DOHH2 (cell line): ENCODE measurements at regions not wholly inside any gene's neighbourhood (a gene's known extent, or its start where the extent isn't known, plus 50 kb on each side); places are given as distances from the start of the nearest gene placed in this dataset.

Source experiments
- H3F3A ChIP-seq: fragments of 200-600 bp; sonication (generic), shearing (Covaris generic); 2 replicates; pipeline ENCODE4 v1.6.0; 2016; ENCODE audit warnings: antibody characterized with exemption, mild to moderate bottlenecking; ENCODE audit not compliant: control insufficient read depth, insufficient read depth
- H3K27ac ChIP-seq: fragments of 200-600 bp; sonication (generic); 2 replicates; pipeline ENCODE4 v1.5.1; 2014; ENCODE audit warnings: low read depth, mild to moderate bottlenecking, low read length, moderate library complexity
- H3K27me3 ChIP-seq: fragments of 200-600 bp; sonication (generic); 2 replicates; pipeline ENCODE4 v1.6.1; 2014; ENCODE audit warnings: mild to moderate bottlenecking, low read length, mixed read lengths; ENCODE audit not compliant: control insufficient read depth
- H3K36me3 ChIP-seq: fragments of 200-600 bp; sonication (generic); 2 replicates; pipeline ENCODE4 v1.6.1; 2014; ENCODE audit warnings: mild to moderate bottlenecking, low read length, moderate library complexity, mixed read lengths; ENCODE audit not compliant: control insufficient read depth
- H3K4me1 ChIP-seq: fragments of 200-600 bp; sonication (generic); 2 replicates; pipeline ENCODE4 v1.6.1; 2014; ENCODE audit warnings: mild to moderate bottlenecking, low read length, mixed read lengths; ENCODE audit not compliant: control insufficient read depth
- H3K4me2 ChIP-seq: fragments of 200-600 bp; sonication (generic); 2 replicates; pipeline ENCODE4 v1.6.0; 2014; ENCODE audit warnings: mild to moderate bottlenecking, low read length, moderate library complexity
- H3K4me3 ChIP-seq: fragments of 200-600 bp; sonication (generic); 2 replicates; pipeline ENCODE4 v1.5.1; 2014; ENCODE audit warnings: mild to moderate bottlenecking, low read length, mixed read lengths
- H3K79me2 ChIP-seq: fragments of 200-600 bp; sonication (generic); 2 replicates; pipeline ENCODE4 v1.6.1; 2014; ENCODE audit warnings: mild to moderate bottlenecking, low read length, mixed read lengths; ENCODE audit not compliant: control insufficient read depth
- H3K9me2 ChIP-seq: fragments of 200-600 bp; sonication (generic); replicated peaks from 2 replicates; pipeline ENCODE4 v1.6.1; 2014; ENCODE audit warnings: mild to moderate bottlenecking, low read length, mixed read lengths; ENCODE audit not compliant: control insufficient read depth
- H3K9me3 ChIP-seq: fragments of 200-600 bp; sonication (generic); 2 replicates; pipeline ENCODE4 v1.6.1; 2014; ENCODE audit warnings: antibody characterized with exemption, low read length, mixed read lengths; ENCODE audit not compliant: control insufficient read depth, insufficient read depth
- H4K20me1 ChIP-seq: fragments of 200-600 bp; sonication (generic); 2 replicates; pipeline ENCODE4 v1.6.0; 2014; ENCODE audit warnings: low read depth, mild to moderate bottlenecking, antibody characterized with exemption, low read length, moderate library complexity; ENCODE audit not compliant: control insufficient read depth, insufficient read depth
- CTCF ChIP-seq: fragments of 200-600 bp; sonication (generic); IDR thresholded peaks from one replicate; pipeline ENCODE4 v1.5.1; 2014; ENCODE audit warnings: antibody characterized with exemption, mild to moderate bottlenecking, low read depth, low read length; ENCODE audit not compliant: poor library complexity, severe bottlenecking
- EZH2phosphoT487 ChIP-seq: fragments of 200-600 bp; sonication (generic); IDR thresholded peaks from 2 replicates; pipeline ENCODE4 v1.6.1; 2017; ENCODE audit warnings: borderline replicate concordance, mild to moderate bottlenecking, antibody characterized with exemption, low read length, moderate library complexity, mixed read lengths

GRCh38 chr13:94776956-94777355, 64.6 kb upstream of the SOX21 start:
- H3K4me1 ChIP-seq, result no peaks in the 10 kb centered on the region
- H3K4me3 ChIP-seq, result no peak overlapping the region
- H3K36me3 ChIP-seq, result no peaks in the 10 kb centered on the region
- no peaks in the 10 kb centered on the region for H3F3A ChIP-seq
- no peaks in the 10 kb centered on the region for H3K9me2 ChIP-seq
- H3K9me3 ChIP-seq, result no peaks in the 10 kb centered on the region
- no peaks in the 10 kb centered on the region for H4K20me1 ChIP-seq
- H3K27ac ChIP-seq, result no peak overlapping the region
- H3K4me2 ChIP-seq, result no peak overlapping the region
- no peak for TF ChIP-seq CTCF
- no peak for TF ChIP-seq EZH2phosphoT487
- no peaks in the 10 kb centered on the region for H3K79me2 ChIP-seq
- no peaks in the 10 kb centered on the region for H3K27me3 ChIP-seq

- no peak overlapping the region for H3K4me2 ChIP-seq
- no peaks in the 10 kb centered on the region for H3K9me2 ChIP-seq
- H3K9me3 ChIP-seq, result no peaks in the 10 kb centered on the region
- H3K79me2 ChIP-seq, result no peaks in the 10 kb centered on the region
- TF ChIP-seq EZH2phosphoT487, result no peak
- TF ChIP-seq CTCF, result no peak
- no peak overlapping the region for H3K4me3 ChIP-seq
- H3K27ac ChIP-seq, result no peak overlapping the region
- no peaks in the 10 kb centered on the region for H3K4me1 ChIP-seq
- no peaks in the 10 kb centered on the region for H3F3A ChIP-seq
- H3K27me3 ChIP-seq, result no peaks in the 10 kb centered on the region
- H4K20me1 ChIP-seq, result no peaks in the 10 kb centered on the region
- no peaks in the 10 kb centered on the region for H3K36me3 ChIP-seq
These were observed 64.0 kb upstream of the SOX21 start for GRCh38 chr13:94776300-94776699.

- Histone ChIP-seq H3K36me3 (no peaks in the 10 kb centered on the region), H3F3A (no peaks in the 10 kb centered on the region), H3K27me3 (no peaks in the 10 kb centered on the region), H3K79me2 (no peaks in the 10 kb centered on the region), H3K4me1 (no peaks in the 10 kb centered on the region), H3K9me2 (no peaks in the 10 kb centered on the region), H4K20me1 (no peaks in the 10 kb centered on the region), H3K9me3 (no peaks in the 10 kb centered on the region), H3K4me2 (no peak overlapping the region), H3K4me3 (no peak overlapping the region), H3K27ac (no peak overlapping the region)
- TF ChIP-seq CTCF (no peak), EZH2phosphoT487 (no peak)
These were observed 53.5 kb upstream of the SOX21 start for GRCh38 chr13:94765814-94766213.
